Ishikawa (cell line): ENCODE measurements at regions not wholly inside any gene's neighbourhood (a gene's known extent, or its start where the extent isn't known, plus 50 kb on each side); places are given as distances from the start of the nearest gene placed in this dataset.

Source experiments
- CEBPB ChIP-seq: IDR thresholded peaks from 2 replicates; pipeline ENCODE4 v1.6.1; 2012
- CREB1 ChIP-seq: IDR thresholded peaks from 2 replicates; pipeline ENCODE4 v1.6.1; 2012; ENCODE audit warnings: low read depth
- EGR1 ChIP-seq: IDR thresholded peaks from 2 replicates; pipeline ENCODE4 v1.6.1; 2012
- EP300 ChIP-seq: IDR thresholded peaks from 2 replicates; pipeline ENCODE4 v1.6.1; 2012; ENCODE audit warnings: borderline replicate concordance
- FOXM1 ChIP-seq: IDR thresholded peaks from 2 replicates; pipeline ENCODE4 v1.6.1; 2012; ENCODE audit warnings: low read depth, borderline replicate concordance
- NFIC ChIP-seq: IDR thresholded peaks from 2 replicates; pipeline ENCODE4 v1.6.1; 2012
- RAD21 ChIP-seq: IDR thresholded peaks from 2 replicates; pipeline ENCODE4 v1.6.1; 2012; ENCODE audit warnings: low read depth
- TAF1 ChIP-seq: IDR thresholded peaks from 2 replicates; pipeline ENCODE4 v1.6.1; 2012; ENCODE audit warnings: low read depth, mild to moderate bottlenecking
- TCF12 ChIP-seq: IDR thresholded peaks from 2 replicates; pipeline ENCODE4 v1.6.1; 2012; ENCODE audit warnings: low read depth
- TEAD4 ChIP-seq: IDR thresholded peaks from 2 replicates; pipeline ENCODE4 v1.6.1; 2012
- USF1 ChIP-seq: IDR thresholded peaks from 2 replicates; pipeline ENCODE4 v1.6.1; 2012
- YY1 ChIP-seq: IDR thresholded peaks from 2 replicates; pipeline ENCODE4 v1.6.1; 2012; ENCODE audit warnings: low read depth
- TF ChIP-seq, protein P1 (sequence below): IDR thresholded peaks from 2 replicates; pipeline ENCODE4 v1.6.1; 2012; ENCODE audit warnings: low read depth, mild to moderate bottlenecking
- TF ChIP-seq, protein P2 (sequence below): IDR thresholded peaks from 2 replicates; pipeline ENCODE4 v1.6.1; 2012

DNA sequence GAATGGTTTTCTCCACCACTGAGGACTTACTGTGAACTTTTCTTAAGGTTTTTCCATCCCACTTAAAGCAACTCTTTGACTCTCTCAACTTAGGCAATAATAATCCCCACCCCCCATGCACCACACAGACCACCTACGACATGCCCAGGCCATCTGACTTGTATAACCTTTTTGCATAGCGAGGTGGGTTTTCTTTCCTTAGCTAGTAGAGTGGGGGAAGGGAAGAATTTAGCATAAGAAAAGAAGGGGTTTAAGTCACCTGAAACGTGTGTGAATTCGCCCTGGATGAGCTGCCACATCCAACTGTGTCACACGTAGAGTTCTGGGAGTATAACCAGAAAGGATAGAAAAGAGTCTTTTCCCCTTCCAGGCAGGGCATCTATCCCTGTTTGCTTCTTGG, 262.7 kb downstream of the YTHDC2 start:
- TF ChIP-seq EGR1: no peak
- TF ChIP-seq TAF1: no peak
- TF ChIP-seq CEBPB: no peak
- TF ChIP-seq, protein P1, sequence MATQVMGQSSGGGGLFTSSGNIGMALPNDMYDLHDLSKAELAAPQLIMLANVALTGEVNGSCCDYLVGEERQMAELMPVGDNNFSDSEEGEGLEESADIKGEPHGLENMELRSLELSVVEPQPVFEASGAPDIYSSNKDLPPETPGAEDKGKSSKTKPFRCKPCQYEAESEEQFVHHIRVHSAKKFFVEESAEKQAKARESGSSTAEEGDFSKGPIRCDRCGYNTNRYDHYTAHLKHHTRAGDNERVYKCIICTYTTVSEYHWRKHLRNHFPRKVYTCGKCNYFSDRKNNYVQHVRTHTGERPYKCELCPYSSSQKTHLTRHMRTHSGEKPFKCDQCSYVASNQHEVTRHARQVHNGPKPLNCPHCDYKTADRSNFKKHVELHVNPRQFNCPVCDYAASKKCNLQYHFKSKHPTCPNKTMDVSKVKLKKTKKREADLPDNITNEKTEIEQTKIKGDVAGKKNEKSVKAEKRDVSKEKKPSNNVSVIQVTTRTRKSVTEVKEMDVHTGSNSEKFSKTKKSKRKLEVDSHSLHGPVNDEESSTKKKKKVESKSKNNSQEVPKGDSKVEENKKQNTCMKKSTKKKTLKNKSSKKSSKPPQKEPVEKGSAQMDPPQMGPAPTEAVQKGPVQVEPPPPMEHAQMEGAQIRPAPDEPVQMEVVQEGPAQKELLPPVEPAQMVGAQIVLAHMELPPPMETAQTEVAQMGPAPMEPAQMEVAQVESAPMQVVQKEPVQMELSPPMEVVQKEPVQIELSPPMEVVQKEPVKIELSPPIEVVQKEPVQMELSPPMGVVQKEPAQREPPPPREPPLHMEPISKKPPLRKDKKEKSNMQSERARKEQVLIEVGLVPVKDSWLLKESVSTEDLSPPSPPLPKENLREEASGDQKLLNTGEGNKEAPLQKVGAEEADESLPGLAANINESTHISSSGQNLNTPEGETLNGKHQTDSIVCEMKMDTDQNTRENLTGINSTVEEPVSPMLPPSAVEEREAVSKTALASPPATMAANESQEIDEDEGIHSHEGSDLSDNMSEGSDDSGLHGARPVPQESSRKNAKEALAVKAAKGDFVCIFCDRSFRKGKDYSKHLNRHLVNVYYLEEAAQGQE: no peak
- TF ChIP-seq USF1: no peak
- TF ChIP-seq, protein P2, sequence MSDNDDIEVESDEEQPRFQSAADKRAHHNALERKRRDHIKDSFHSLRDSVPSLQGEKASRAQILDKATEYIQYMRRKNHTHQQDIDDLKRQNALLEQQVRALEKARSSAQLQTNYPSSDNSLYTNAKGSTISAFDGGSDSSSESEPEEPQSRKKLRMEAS: no peak
- TF ChIP-seq EP300: no peak
- TF ChIP-seq NFIC: no peak
- TF ChIP-seq YY1: no peak
- TF ChIP-seq RAD21: no peak
- no peak for TF ChIP-seq TEAD4
- TF ChIP-seq CREB1: no peak
- no peak for TF ChIP-seq TCF12
- TF ChIP-seq FOXM1: no peak
